ENCODE measurements at regions not wholly inside any gene's neighbourhood (a gene's known extent, or its start where the extent isn't known, plus 50 kb on each side); places are given as distances from the start of the nearest gene placed in this dataset.

- peaks cover 0 to 3% (median 0%) of the 10 kb centered on the region in 3 donors for H3K9me3 ChIP-seq (ENCODE audit: control extremely low read depth in 1 of 3, control insufficient read depth in 2 of 3, insufficient read depth in 1 of 3, low read length in 2 of 3)
- H3K27me3 Mint-ChIP-seq = peaks cover 3% of the 10 kb centered on the region
- no peak overlapping the region for H2AFZ ChIP-seq (ENCODE audit: insufficient read depth, low read depth, low read length, poor library complexity, severe bottlenecking)
- no peaks in the 10 kb centered on the region for H4K20me1 ChIP-seq (ENCODE audit: control insufficient read depth, insufficient read depth, low read length, poor library complexity, severe bottlenecking)
- no peaks in the 10 kb centered on the region for H3K27me3 ChIP-seq (replicated peaks in 1 of 4; ENCODE audit: control extremely low read depth in 1 of 4, control insufficient read depth in 3 of 4, insufficient read depth in 4 of 4, low read length in 3 of 4)
- no peaks in the 10 kb centered on the region for H3K9me3 Mint-ChIP-seq (ENCODE audit: insufficient read depth)
- H3K4me3 Mint-ChIP-seq = no peak overlapping the region
- DNase-seq = no peak
- no peaks in the 10 kb centered on the region for H3K4me1 ChIP-seq (ENCODE audit: control insufficient read depth in 2 of 2, insufficient read depth in 2 of 2, low read length in 2 of 2)
- no CpG with 5 or more reads among the region's 5 CpGs for WGBS (ENCODE audit: insufficient coverage)
- no peak overlapping the region for H3K27ac ChIP-seq (ENCODE audit: low read length in 2 of 2)
- ATAC-seq (ENCODE audit: low read depth) = no peak
- H3K4me1 Mint-ChIP-seq = no peaks in the 10 kb centered on the region
- no peaks in the 10 kb centered on the region for H3K36me3 ChIP-seq (replicated peaks in 1 of 2; ENCODE audit: control extremely low read depth in 1 of 2, control insufficient read depth in 1 of 2, extremely low read depth in 1 of 2, insufficient read depth in 2 of 2, low read length in 1 of 2)
- CTCF ChIA-PET = interaction anchor here (1.0 kb wide), 1 partner anchor 10 kb away, joined by 3 read pairs; no protein-coding TSS in a partner anchor
- no peak overlapping the region for H3K4me2 ChIP-seq (replicated peaks; ENCODE audit: low read depth, low read length, poor library complexity, severe bottlenecking)
- POLR2A ChIA-PET = no interaction called here
- no peak overlapping the region for H3K9ac ChIP-seq (ENCODE audit: low read length)
- H3K79me2 ChIP-seq (ENCODE audit: control insufficient read depth, insufficient read depth, low read length) = no peaks in the 10 kb centered on the region
- no peak overlapping the region for H3K4me3 ChIP-seq (ENCODE audit: control extremely low read depth in 1 of 5, extremely low read depth in 1 of 5, insufficient read depth in 1 of 5, low read depth in 2 of 5, low read length in 4 of 5)
- H3K27ac Mint-ChIP-seq = no peak overlapping the region
- TF ChIP-seq EZH2 (IDR thresholded peaks at IDR 0.05; ENCODE audit: borderline replicate concordance, insufficient read depth, low read depth, low read length, poor library complexity, severe bottlenecking) (no peak), CTCF (IDR thresholded peaks at IDR 0.05) (no peak)
- intact Hi-C loops (cut with micrococcal nuclease) = no loop called here
Measured at GRCh38 chr4:128715616-128716015, 93.9 kb upstream of the JADE1 start.

GRCh38 chr4:128711361-128711760 lies 98.1 kb upstream of the JADE1 start:
- H3K27me3 Mint-ChIP-seq = peaks cover 3% of the 10 kb centered on the region
- no peak for DNase-seq
- H3K4me3 ChIP-seq (ENCODE audit: control extremely low read depth in 1 of 5, extremely low read depth in 1 of 5, insufficient read depth in 1 of 5, low read depth in 2 of 5, low read length in 4 of 5) = no peak overlapping the region
- no peaks in the 10 kb centered on the region for H3K36me3 ChIP-seq (replicated peaks in 1 of 2; ENCODE audit: control extremely low read depth in 1 of 2, control insufficient read depth in 1 of 2, extremely low read depth in 1 of 2, insufficient read depth in 2 of 2, low read length in 1 of 2)
- intact Hi-C loops (cut with micrococcal nuclease) = no loop called here
- H3K27ac ChIP-seq (ENCODE audit: low read length in 2 of 2) = no peak overlapping the region
- no peak overlapping the region for H3K4me3 Mint-ChIP-seq
- no peak overlapping the region for H3K4me2 ChIP-seq (replicated peaks; ENCODE audit: low read depth, low read length, poor library complexity, severe bottlenecking)
- TF ChIP-seq CTCF (IDR thresholded peaks at IDR 0.05) = no peak
- TF ChIP-seq EZH2 (IDR thresholded peaks at IDR 0.05; ENCODE audit: borderline replicate concordance, insufficient read depth, low read depth, low read length, poor library complexity, severe bottlenecking) = no peak
- no peak overlapping the region for H3K9ac ChIP-seq (ENCODE audit: low read length)
- H3K27ac Mint-ChIP-seq = no peak overlapping the region
- H3K9me3 Mint-ChIP-seq (ENCODE audit: insufficient read depth) = no peaks in the 10 kb centered on the region
- no peak for ATAC-seq (ENCODE audit: low read depth)
- no peak overlapping the region for H2AFZ ChIP-seq (ENCODE audit: insufficient read depth, low read depth, low read length, poor library complexity, severe bottlenecking)
- no peaks in the 10 kb centered on the region for H3K27me3 ChIP-seq (replicated peaks in 1 of 4; ENCODE audit: control extremely low read depth in 1 of 4, control insufficient read depth in 3 of 4, insufficient read depth in 4 of 4, low read length in 3 of 4)
- peaks cover 0 to 3% (median 0%) of the 10 kb centered on the region in 3 donors for H3K9me3 ChIP-seq (ENCODE audit: control extremely low read depth in 1 of 3, control insufficient read depth in 2 of 3, insufficient read depth in 1 of 3, low read length in 2 of 3)
- 67% methylated on average over 1 of the region's 1 CpG for WGBS (ENCODE audit: insufficient coverage)
- H4K20me1 ChIP-seq (ENCODE audit: control insufficient read depth, insufficient read depth, low read length, poor library complexity, severe bottlenecking) = no peaks in the 10 kb centered on the region
- ChIA-PET CTCF (no interaction called here), POLR2A (no interaction called here)
- H3K79me2 ChIP-seq (ENCODE audit: control insufficient read depth, insufficient read depth, low read length) = no peaks in the 10 kb centered on the region
- peaks cover 4% of the 10 kb centered on the region for H3K4me1 Mint-ChIP-seq
- H3K4me1 ChIP-seq (ENCODE audit: control insufficient read depth in 2 of 2, insufficient read depth in 2 of 2, low read length in 2 of 2) = peaks cover 3 to 4% of the 10 kb centered on the region in 2 donors
